Effector memory CD8-positive, alpha-beta T cell (primary cell): ENCODE measurements at regions not wholly inside any gene's neighbourhood (a gene's known extent, or its start where the extent isn't known, plus 50 kb on each side); places are given as distances from the start of the nearest gene placed in this dataset.
"Not testable (repeated sequence)": the region's sequence is repeated elsewhere in the genome, so short reads cannot be mapped to it uniquely, and the experiment has no call there.

ENCODE experiments used
- ATAC-seq: fragments of 150-1000 bp; cut with Tn5 transposase; replicated peaks from 2 replicates; pipeline ENCODE4 v1.10.0; 2021; ENCODE audit warnings: mild to moderate bottlenecking, moderate library complexity
- DNase-seq, 3 experiments: peaks; one replicate each; pipeline ENCODE4 v3.0.0; 2021
- H3K27ac Mint-ChIP-seq, 2 donors: one replicate each; pipeline ENCODE4 v1.8.0; 2022; ENCODE audit warnings: mild to moderate bottlenecking in 2 of 2, mixed read lengths in 2 of 2, moderate library complexity in 2 of 2
- H3K27me3 Mint-ChIP-seq, 2 donors: one replicate each; pipeline ENCODE4 v1.8.0; 2022; ENCODE audit warnings: mixed read lengths in 2 of 2
- H3K36me3 Mint-ChIP-seq: one replicate; pipeline ENCODE4 v1.8.0; 2022; ENCODE audit warnings: mild to moderate bottlenecking, moderate library complexity, mixed read lengths; ENCODE audit not compliant: insufficient read depth
- H3K4me1 Mint-ChIP-seq, 2 donors: one replicate each; pipeline ENCODE4 v1.8.0; 2022; ENCODE audit warnings: low read depth in 2 of 2, mixed read lengths in 2 of 2
- H3K4me3 Mint-ChIP-seq, 2 donors: one replicate each; pipeline ENCODE4 v1.8.0; 2022; ENCODE audit warnings: mild to moderate bottlenecking in 2 of 2, mixed read lengths in 2 of 2, moderate library complexity in 2 of 2
- H3K9me3 Mint-ChIP-seq, 2 donors: one replicate each; pipeline ENCODE4 v1.8.0; 2022; ENCODE audit warnings: mixed read lengths in 2 of 2

DNA sequence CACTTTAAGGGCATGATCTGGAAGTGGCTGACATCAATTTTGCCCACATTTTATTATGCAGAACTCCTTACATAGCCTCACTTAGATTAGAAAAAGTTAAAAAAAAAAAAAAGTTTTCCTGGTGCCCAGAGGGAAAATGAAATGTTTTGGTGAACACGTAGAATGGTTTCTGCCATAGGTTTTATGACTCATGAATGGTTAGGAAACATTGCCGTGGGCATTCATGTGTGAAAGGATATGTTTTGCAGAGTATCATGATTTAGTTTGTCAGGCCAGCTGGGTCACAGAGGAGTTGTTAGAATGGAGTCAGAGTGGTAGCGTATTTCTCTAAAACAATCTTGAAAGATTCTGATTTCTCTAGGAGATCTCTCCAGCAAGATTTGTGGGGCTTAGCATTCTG, 133.8 kb downstream of the MRPL57 start:
- no peak for DNase-seq
- Mint-ChIP-seq H3K9me3 (no peaks in the 10 kb centered on the region), H3K27me3 (no peaks in the 10 kb centered on the region), H3K4me3 (no peak overlapping the region), H3K4me1 (peaks cover 0 to 5% of the 10 kb centered on the region in 2 donors), H3K36me3 (peaks cover 3% of the 10 kb centered on the region), H3K27ac (no peak overlapping the region)
- no peak for ATAC-seq

DNA sequence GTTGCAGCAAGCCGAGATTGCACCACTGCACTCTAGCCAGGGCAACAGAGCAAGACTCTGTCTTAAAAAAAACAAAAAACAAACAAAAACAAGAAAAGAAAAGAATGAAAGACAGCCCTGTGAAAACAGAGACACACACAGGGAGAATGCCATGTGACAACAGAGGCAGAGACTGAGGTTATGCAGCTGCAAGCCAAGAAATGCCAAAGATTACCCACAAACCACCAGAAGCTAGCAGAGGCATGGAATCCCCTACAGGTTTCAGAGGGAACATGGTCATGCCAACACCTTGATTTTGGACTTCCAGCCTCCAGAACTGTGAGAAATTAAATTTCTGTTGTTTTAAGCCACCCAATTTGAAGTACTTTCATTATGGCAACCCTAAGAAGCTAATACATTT, 138.5 kb downstream of the MRPL57 start:
- H3K27ac Mint-ChIP-seq, result peak overlapping the region in 1 of 2 donors; percentile 58
- H3K4me1 Mint-ChIP-seq, H3K9me3 Mint-ChIP-seq, DNase-seq, H3K4me3 Mint-ChIP-seq, H3K36me3 Mint-ChIP-seq, H3K27me3 Mint-ChIP-seq: not testable (repeated sequence)
- peak; percentile 33 for ATAC-seq

DNA sequence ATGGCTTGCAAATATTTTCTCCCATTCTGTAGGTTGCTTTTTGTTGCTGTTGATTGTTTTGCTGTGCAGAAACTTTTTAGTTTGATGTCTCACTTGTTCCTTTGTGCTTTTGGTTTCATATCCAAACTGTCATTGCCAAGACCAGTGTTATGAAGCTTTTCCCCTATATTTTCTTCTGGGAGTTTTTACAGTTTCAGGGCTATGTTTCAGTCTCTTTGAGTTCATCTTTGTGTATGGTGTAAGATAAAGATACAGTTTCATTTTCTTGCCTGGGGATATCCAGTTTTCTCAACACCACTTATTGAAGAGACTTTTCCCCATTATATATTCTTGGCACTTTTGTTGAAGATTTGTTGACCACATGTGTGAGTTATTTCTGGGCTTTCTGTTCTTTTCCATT, 139.9 kb downstream of the MRPL57 start:
- Mint-ChIP-seq H3K4me3 (no peak overlapping the region), H3K27me3 (no peaks in the 10 kb centered on the region)
- ATAC-seq, result no peak

DNA sequence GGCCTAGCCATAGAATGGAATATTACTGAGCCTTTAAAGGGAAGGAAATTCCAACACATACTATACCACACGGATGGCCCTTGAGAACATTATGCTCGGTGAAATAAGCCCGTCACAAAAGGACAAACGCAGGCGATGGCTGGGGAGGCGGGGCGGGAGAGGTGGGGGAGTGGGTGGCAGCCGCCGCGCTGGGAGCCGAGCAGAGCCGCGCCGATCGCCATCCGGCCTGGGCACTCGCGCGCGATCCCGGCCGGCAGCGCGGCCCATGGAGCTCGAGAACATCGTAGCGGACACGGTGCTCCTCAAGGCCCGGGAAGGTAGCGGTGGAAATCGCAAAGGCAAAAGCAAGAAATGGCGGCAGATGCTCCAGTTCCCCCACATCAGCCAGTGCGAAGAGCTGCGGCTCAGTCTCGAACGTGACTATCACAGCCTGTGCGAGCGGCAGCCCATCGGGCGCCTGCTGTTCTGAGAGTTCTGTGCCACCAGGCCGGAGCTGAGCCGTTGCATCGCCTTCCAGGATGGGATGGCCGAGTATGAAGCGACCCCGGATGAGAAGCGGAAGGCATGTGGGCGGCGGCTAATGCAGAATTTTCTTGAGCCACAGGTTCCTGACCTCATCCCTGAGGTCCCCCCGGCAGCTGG, 140.1 kb downstream of the ZDHHC20 start:
- ATAC-seq (no peak), DNase-seq (no peak)
- H3K36me3 Mint-ChIP-seq, result no peaks in the 10 kb centered on the region
- H3K9me3 Mint-ChIP-seq, result no peaks in the 10 kb centered on the region
- no peak overlapping the region for H3K4me3 Mint-ChIP-seq
- H3K27ac Mint-ChIP-seq, result no peak overlapping the region
- no peaks in the 10 kb centered on the region for H3K4me1 Mint-ChIP-seq
- H3K27me3 Mint-ChIP-seq, result no peaks in the 10 kb centered on the region

More for the DNA sequence above, 139.9 kb downstream of the MRPL57 start:
- DNase-seq, result no peak
- no peaks in the 10 kb centered on the region for H3K36me3 Mint-ChIP-seq
- no peaks in the 10 kb centered on the region for H3K4me1 Mint-ChIP-seq
- peak overlapping the region in 1 of 2 donors; percentile 1 for H3K27ac Mint-ChIP-seq
- no peaks in the 10 kb centered on the region for H3K9me3 Mint-ChIP-seq

DNA sequence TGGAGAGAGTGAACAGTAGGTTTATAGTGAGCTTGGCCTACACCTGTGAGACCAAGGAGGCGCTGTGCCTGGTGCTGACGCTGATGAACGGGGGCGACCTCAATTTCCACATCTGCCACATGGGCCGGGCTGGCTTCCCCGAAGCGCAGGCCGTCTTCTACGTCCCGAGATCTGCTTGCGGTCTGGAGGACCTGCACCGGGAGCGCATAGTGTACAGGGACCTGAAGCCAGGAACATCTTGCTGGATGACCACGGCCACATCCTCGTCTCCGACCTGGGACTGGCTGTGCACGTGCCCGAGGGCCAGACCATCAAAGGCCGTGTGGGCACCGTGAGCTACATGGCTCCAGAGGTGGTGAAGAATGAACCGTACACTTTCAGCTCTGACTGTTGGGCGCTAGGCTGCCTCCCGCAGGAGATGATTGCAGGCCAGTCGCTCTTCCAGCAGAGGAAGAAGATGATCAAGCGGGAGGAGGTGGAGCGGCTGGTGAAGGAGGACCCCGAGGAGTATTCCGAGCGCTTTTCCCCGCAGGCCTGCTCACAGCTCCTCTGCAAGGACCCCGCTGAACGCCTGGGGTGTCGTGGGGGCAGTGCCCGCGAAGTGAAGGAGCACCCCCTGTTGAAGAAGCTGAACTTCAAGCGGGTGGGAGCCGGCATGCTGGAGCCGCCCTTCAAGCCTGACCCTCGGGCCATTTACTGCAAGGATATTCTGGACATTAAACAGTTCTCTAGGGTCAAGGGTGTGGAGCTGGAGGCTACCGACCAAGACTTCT, 139.0 kb downstream of the ZDHHC20 start:
- DNase-seq (no peak), ATAC-seq (no peak)
- no peaks in the 10 kb centered on the region for H3K36me3 Mint-ChIP-seq
- no peaks in the 10 kb centered on the region for H3K4me1 Mint-ChIP-seq
- H3K27ac Mint-ChIP-seq, result no peak overlapping the region
- no peaks in the 10 kb centered on the region for H3K27me3 Mint-ChIP-seq
- no peaks in the 10 kb centered on the region for H3K9me3 Mint-ChIP-seq
- H3K4me3 Mint-ChIP-seq, result no peak overlapping the region

DNA sequence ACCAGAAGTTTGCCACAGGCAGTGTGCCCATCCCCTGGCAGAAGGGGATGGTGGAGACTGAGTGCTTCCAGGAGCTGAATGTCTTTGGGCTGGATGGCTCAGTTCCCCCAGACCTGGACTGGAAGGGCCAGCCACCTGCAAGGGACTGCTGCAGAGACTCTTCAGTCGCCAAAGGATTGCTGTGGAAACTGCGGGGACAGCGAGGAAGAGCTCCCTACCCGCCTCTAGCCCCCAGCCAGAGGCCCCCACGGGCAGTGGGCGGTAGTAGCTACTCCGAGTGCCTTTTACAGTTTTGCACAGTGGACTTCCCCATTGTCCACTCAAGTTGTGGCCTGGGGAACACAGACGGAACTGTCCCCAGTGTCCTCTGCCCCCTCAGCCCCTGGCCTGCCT, 138.5 kb downstream of the ZDHHC20 start:
- H3K36me3 Mint-ChIP-seq, result no peaks in the 10 kb centered on the region
- H3K27me3 Mint-ChIP-seq, result no peaks in the 10 kb centered on the region
- no peak overlapping the region for H3K4me3 Mint-ChIP-seq
- H3K9me3 Mint-ChIP-seq, result no peaks in the 10 kb centered on the region
- DNase-seq, result no peak
- H3K27ac Mint-ChIP-seq, result no peak overlapping the region
- ATAC-seq, result no peak
- H3K4me1 Mint-ChIP-seq, result no peaks in the 10 kb centered on the region

DNA sequence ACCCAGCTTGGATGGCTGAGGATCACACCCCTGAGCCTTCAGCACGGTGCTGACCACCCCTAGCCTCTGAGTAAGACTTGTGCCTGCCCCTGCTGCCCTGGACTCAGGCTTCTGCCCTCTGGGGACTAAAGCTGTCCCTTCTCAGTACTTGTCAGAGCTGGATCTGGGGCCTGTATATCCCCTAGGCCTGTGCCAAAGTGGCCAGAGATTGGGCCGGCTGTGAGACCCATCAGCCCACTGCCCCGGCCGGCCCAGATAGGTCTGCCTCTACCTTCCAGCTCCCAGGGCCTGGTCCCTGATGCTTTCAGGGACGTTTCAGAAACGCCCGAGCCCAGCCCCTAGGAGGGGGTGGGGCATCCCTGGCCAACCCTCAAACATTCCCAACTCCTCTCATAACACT, 137.8 kb downstream of the ZDHHC20 start:
- H3K4me1 Mint-ChIP-seq, result no peaks in the 10 kb centered on the region
- no peaks in the 10 kb centered on the region for H3K9me3 Mint-ChIP-seq
- H3K4me3 Mint-ChIP-seq, result no peak overlapping the region
- DNase-seq, result no peak
- H3K36me3 Mint-ChIP-seq, result no peaks in the 10 kb centered on the region
- no peaks in the 10 kb centered on the region for H3K27me3 Mint-ChIP-seq
- no peak overlapping the region for H3K27ac Mint-ChIP-seq
- ATAC-seq, result no peak

DNA sequence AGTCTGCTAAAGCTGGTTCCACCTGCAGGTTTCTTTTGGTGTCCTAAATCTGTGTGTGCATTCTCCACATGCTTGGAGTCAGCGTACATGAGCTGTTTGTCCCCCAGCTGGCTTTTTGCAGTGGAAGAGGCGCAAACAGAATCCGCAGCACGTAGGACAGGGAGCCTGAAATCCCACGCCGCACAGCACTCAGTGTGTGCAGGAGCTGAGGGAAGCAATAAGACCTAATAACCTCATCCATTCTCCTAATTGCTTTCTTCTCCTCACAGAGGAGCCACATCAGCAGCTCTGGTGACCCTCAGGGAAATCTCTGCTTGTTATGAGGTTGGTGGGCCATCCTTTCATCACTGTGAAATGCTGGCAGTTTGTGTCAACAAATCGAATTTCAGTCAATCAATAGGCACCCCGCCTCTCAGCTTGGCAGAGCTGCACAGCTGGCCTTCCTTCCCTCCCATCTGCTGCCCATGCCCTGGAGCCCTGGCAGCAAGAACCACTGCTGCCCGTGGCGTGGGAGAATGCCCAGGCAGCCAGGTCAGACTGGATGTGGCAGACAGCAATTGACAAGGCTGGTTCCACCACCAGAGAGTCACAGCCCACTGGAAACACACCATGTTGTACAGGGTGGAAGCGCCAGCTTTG, 136.7 kb downstream of the ZDHHC20 start:
- Mint-ChIP-seq H3K4me3 (no peak overlapping the region), H3K4me1 (peaks cover 0 to 2% of the 10 kb centered on the region in 2 donors), H3K36me3 (peaks cover 3% of the 10 kb centered on the region), H3K27me3 (no peaks in the 10 kb centered on the region), H3K9me3 (no peaks in the 10 kb centered on the region), H3K27ac (no peak overlapping the region)
- DNase-seq (no peak), ATAC-seq (no peak)
